HG03342 (cell line): ENCODE measurements at regions not wholly inside any gene's neighbourhood (a gene's known extent, or its start where the extent isn't known, plus 50 kb on each side); places are given as distances from the start of the nearest gene placed in this dataset.

ENCODE experiments used
- ATAC-seq: cut with Tn5 transposase; IDR thresholded peaks from one replicate; pipeline ENCODE4 v1.9.1; 2021; ENCODE audit warnings: mild to moderate bottlenecking, moderate library complexity; ENCODE audit not compliant: unreplicated experiment

DNA sequence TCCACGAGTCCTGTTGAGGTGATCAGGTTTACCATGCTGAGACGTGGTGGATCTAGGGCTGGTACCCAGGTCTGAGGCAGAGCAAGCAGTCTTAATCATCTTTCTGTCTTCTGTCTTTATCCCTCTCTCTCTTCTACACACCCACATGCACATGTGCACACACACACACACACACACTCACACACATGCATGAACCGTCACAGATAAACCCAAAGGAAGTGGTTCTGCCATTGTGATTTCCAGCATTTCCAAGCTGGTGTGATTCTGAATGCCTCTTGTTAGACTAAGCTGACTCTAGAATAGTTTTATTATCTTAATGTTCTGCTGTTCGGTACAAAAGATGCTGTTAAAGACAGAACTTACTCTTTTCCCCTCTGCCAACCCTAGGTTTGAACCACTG is 411.8 kb upstream of the SALL1 start:
- no peak for ATAC-seq

DNA sequence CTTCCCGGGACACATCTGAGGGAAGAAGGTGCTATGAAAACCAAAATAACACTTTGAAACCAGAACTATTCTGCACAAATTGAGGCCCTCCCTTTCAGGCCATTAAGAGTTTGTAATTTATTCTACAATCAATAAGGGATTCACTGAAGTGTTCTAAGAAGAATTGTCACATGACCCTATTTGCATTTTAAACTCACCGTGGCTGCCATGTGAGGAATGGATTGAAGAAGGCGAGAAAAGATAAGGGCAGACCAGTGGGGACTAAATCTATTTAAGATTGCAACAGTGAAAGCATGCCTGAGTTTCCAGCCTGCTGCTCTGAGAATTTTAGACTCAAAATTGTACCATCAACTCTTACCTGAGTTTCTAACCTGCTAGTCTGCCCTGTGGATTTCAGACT is 408.8 kb upstream of the SALL1 start:
- no peak for ATAC-seq

DNA sequence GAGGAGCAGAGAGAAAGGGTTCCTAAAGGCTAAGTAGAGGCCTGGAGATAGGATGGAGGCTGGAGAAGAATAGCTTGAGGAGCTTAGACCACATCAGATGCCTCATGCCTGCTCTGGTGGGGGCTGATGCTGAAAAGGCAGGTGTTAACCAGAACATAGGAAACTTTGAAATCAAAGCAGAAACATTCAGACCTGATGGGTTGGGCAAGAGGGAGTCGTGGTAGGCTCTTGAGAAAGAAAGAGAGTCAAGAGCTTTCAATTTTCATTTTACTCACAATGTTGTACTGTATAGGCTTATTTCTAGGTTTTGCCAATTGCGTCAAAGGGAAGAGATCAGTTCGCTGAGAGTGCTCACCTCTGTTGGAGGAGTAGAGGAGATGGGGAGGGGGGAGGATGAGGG is 406.6 kb upstream of the SALL1 start:
- ATAC-seq = no peak

DNA sequence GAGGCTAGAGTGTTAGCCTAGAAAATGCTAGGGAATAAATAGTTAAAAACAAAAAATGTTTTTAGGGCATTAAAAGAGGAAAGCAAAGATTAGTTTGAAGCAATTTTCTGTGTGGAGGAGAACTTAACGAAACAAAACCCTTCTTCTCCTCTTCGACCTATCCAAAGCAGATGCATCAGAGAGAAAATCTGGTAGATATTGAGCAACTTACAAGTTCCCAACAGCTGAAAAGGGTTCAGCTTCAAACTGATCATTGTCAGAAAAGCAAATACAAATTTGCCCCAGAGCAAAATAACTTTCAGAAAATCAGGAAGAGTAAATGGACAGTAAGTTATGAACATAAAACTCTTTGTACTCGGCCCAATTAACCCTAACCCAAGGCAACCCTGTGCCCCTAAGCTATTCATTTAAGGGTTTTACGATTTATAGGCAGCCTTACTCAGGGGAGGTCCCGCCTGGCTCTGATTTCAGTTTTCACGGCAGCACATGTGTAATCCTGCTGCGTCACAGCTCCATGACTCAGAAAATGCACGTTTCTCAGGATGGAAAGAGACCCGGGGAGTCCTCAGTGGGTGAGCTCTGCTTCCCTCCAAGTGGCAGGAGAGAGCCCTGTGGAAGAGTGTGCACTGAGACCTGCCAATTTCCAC is 405.7 kb upstream of the SALL1 start:
- ATAC-seq = no peak

DNA sequence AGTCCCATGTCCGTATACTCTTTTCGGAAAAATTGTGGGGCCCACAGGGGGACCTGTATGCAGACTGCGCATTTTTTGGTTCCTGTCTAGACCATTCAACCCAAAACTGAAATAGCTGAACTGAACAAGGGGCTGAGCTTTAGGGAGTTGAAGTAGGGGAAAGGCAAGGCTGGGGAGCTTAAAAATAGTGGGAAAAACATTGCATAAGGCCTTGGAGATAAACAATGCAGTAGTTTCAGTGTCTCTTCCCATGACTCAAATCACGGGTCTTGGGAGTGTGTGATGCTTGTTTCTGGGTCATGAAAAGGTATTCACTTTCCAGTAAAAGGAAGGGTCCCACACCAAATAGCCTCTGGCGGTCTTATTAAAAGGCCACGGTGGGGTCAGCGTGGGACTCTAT is 402.8 kb upstream of the SALL1 start:
- ATAC-seq = no peak

DNA sequence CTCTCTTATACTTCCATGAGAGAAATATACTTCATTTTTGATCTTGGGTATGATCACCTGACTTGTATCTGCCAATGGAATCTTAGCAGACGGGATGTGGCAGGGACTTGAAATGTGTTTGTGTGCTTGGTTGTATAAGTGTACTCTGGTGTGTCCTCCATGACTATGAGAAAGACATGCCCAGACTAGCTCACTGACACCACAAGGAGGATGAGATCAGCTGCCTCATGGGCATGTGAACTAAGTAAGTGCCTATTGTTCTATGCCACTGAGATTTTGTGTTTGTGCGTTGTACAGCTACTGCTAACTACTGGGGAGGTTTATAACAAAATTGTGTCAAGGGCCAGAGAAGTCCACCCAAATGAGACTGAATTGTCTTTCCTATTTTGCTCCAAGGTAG is 402.2 kb upstream of the SALL1 start:
- no peak for ATAC-seq

DNA sequence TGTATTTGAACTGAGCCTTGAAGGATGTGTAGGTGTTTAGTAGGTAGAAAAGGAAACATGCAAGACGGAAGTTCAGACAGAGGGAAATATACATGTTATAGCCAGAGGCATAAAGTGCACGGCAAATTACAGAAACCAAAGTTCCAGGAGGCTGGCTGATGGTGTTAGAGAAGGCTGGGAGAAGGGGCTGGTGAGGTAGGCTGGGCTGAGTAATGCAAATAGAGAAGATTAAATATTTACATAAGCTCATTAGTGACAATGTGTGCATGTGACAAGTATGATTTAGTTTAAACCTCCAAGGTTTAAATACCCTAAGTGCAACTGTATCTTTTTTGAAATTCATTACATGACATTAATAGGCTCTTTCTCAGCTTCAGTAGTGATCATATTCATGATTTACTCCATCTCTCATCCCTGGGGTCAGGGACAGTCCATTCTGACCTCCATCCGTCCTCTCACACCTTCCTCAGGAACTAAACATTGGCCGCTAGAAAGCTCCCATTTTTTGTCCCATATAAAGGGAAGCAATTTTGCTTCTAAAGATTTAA is 399.8 kb upstream of the SALL1 start:
- ATAC-seq = no peak

DNA sequence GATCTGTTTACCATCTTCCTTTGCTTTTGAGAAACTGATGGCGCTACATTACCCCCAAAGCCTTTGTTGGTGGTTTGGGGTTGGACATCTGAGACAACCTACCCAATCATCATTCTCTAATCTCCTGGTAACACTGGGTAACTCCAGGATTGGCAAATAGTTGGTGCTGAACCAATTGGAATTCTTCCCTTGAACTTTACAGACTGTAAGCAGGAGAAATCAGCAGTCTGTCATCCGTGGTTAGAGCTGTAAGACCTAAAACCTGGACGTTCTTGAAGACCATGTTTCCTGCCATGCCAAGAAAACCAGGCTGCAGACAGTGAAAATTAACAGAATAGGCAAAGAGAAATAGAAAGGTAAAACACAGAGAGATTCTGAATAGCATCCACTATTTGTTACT is 398.8 kb upstream of the SALL1 start:
- no peak for ATAC-seq

DNA sequence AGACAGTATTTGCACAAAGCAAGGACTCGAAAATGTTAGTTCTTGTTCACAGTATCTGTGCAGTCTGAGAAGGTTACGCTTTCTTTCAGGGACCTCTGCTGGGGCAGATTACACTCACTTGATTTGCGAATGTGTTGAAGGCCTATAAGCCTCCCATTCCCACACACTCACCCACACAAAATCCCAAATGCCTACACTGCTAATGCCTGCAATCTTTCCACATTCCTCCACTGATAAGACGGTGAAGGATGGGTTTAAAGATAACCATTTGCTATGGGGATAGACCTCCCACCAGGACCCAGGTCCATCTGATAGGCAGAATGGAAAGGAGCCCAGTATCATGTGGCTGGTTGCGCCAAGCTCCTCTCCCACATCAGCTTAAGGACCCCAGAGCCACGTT is 394.9 kb upstream of the SALL1 start:
- no peak for ATAC-seq

DNA sequence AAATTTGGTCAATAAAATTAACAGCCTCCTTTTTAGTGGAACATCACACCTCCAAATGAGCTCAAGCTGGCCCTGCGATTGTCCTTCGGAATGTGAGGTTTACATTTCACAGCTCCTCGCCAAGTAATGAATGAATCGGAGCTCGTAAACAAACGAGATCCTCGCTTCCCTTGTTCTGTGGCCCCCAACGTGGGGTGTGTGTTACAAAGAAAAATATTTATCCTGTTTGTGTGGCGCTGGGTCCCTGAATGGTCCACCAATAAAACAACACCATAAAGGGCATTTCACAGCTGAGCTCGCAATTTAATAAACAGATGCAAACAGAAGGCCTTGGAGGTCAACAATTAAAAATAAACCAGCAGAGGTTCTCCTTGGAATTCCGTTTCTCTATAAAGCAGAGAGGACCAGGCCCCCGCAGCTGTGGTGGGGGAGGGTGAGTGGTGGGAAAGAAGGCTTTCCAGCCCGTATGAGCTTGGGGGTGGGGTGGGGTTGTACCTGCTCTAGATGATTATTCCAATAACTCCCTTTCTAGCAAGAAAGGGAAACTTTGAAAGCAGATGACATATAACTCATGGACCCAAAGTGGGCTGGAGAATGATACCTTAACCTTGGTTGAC is 393.9 kb upstream of the SALL1 start:
- ATAC-seq = no peak

DNA sequence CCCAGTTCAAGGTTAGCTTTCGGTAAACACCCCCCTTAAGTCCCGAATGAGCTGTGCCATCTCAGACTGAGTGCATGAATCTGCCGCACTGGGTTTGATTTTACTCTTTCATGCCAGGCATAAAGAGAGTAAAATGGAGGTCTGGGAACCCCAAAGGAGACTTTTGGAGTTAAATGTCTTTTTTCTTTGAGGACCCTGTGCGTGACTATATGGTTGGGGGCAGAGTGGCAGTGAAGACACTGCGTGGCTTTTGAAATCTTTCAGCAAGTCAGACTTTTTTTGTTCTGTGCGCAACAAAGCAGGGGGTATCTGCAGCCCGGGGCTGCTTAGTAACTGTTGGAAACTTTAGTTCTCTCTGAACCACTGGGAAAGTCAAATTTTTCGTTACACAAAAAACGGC is 392.9 kb upstream of the SALL1 start:
- ATAC-seq = no peak

DNA sequence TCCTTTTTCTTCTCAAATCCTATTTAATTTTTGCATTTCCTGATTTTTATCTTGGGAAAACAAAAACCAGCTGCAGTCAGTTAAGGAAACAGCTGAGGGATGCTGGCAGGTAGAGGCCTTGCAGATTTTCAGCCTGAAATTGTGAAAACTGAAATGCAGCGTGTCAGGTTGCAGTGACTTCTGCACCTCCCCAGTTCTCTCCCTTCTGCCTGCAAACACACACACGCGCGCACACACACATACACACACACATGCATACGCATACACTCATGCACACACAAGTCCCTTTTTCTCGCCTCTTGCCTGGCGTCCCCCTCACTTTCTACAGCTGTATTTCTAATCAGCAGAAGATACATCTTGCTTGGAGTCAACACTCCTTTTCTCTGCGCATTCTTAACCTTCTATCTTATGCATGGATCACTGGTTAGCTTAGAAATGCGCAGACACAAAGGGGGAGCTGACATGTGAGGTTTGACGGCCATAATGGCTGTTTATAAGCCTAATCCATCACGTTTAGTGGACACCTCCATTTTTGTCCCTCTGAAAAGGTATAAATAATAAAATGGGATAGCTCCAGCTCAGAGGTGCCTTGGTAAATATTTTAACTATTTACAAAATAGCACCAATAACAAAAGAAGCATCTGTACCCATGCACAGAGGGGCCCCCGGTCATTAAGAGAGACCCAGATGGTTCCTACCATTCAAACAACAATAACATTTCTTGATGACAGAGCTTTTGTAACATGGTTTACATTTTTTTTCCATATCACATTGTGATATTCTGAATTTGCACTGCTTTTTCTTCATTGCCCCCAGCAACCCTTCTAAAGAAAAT is 392.1 kb upstream of the SALL1 start:
- no peak for ATAC-seq

DNA sequence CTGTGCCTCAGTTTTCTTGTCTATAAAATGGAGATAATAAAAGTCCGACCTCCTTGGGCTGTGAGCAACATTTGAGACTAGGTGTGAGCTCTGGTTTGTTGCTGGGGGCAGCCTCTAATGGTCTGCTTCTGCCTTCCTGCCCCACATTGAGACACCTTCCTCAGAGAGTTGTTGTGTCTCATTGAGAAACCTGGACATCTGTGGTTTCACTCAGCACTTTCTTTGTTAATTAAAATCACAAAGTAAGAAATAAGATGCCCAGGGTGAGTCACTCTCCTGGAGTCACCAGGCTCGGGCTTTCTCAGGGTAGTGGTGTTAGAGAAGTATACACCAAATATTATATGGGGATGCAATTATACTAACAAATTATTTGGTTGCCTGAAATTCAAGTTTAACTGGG is 389.2 kb upstream of the SALL1 start:
- no peak for ATAC-seq

DNA sequence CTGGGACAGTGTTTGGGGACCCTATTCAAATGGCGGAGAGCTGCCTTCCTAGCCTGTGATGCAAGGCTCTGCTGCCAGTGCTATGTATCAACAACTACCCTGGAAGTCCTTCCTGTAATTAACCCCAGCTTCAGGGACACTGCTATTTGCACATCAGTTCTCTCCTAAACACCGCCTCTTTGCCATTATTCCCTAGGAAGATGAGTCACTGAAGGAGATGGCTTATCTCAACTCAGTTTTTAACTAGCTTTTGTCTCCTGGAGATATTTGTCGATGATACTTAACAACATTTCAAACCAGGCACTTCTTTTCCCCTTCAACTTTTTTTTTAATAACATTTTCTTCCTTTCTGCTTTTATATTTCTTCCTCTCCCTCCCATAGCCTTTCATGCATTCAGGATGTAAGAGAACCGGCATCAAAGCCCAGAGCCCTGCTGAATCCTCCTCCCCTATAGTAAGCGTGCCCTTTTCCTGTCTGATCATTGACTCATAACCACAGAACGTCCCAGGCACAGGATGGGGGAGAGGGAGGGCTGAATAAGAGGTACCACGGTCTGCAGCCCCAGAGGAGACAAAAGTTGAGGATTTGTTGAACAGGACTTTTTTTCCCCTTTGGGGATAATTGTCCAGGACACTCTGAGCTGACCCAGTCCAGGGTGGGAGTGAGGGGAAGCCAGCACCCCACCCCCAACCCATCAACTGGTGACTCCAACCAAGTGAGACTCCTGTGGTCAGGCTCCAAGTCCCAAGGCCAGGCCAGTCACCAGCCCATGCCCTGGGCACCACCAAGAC is 387.8 kb upstream of the SALL1 start:
- no peak for ATAC-seq

DNA sequence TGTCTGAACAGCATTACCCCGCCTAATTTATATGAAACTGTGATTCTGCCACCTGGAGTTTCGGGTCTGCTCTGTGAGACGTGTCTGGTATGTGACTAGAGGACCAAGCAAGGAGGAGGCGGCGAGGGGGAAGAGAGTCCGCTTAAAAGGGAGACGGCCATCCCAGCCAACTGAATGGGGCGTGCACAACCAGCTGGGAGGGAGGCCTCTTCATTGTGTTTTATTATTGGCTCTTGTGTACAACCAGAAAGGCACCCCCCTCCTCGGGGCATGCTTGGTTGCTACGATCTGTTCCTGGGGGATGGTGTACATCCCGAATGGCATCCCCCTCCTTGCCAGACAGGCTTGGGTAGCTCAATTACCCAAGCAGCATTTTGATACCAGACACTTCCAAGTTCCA is 384.5 kb upstream of the SALL1 start:
- ATAC-seq = no peak

DNA sequence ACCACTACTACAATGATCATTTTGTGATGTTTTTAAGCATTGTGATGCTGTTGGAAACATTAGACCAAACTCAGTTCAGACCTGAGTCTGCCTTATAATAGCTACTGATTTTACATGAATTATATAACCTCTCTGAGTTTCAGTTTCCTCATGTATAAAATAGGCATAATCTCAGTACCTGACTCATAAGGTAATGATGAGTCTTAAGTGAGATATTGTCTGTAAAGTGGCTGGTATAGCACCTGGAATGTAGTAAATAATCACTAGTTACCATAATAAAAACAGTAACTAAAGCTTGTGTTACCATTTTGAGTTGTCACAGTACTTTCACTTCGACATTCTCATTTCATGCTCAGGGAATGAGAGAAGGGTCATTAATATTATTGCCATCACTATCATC is 381.5 kb upstream of the SALL1 start:
- no peak for ATAC-seq

DNA sequence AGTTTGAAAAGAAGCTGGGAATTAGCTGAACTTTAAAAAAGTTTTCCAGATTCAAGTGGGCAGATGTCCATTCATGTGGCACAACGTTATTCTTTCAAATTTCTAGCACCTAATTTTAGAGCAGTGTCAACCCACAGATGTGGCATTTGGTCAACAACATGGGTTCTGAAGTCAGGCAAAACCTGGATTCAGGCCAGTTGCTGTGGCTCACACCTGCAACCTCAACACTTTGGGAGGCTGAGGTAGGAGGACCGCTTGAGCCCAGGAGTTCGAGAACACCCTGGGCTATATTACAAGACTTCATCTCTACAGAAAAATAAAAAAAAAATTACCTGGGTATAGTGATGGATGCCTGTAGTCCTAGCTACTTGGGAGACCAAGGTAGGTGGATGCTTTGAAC is 380.2 kb upstream of the SALL1 start:
- no peak for ATAC-seq

DNA sequence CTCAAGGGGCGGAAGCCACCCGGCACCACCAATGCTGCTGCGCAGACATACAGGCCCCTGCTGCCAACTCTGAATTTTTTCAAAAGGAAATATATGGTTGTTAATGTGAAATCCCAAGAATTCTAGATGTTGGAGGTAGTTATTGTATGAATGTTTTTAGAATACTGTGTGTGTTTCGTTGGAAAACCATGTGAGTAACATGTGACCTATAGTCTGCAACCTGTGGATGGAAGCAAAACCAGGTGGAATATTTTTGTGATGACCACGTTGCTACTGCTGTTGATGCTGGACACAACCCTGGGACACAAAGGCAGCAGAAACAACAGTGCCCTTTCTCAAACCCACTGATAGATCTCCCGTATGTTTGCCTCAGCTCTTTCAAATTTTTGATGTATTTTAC is 376.3 kb upstream of the SALL1 start:
- no peak for ATAC-seq

DNA sequence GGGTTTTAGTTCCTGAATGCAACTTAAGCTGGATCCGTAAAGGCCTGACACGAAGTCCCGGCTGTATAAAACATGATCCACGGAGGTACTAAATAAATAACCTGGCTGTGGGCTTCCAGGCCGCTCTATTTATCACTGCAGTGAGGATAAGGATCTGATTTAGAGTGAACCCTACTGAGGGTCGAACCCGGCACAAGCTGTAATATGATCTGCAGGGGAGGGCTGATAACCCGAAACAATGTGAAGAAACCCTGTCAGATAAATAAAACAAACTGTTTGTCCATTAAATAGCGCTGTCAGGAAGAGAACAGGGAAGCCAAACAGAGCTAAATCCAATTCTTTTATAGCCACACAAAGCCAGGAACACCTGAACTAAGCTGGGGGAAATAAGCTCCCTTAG is 375.6 kb upstream of the SALL1 start:
- ATAC-seq = no peak

DNA sequence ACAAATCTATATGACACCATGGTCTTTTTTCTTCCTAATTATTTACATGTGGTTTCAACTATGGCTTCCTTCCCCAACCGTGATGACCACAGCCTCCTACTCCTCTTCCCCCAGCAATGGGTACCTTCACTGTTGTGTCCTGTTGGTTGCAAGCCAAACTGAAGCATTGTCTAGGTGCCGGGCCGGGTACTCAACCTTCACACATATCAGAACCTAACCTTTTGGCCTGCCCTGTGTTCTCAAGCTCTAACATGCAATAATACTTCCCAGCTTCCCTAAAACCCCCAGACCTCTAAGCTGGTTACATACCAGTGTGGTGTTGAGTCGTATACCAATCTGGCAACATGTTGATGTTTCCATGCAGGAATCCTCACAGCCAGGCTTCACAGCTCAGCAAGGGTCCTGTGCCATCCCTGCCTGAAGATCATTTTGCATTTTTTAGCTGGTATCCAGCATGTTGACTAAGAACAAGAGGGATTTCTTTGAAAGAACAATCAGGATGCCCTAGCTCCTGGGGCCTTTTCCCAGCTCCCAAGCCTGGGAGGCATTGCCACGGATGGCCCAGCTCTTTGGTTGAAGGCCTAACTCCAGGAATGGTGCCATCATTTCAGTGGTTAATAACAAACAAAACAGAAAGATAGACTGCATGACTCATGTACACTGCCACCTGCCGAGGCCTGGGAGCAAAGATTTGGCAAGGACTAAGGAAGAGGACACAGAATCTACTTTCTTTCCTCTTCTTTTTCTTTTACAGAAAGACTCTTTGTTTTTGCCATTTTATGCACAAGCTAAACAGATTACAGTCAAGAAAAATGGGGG is 373.7 kb upstream of the SALL1 start:
- no peak for ATAC-seq
